ENCODE measurements at regions not wholly inside any gene's neighbourhood (a gene's known extent, or its start where the extent isn't known, plus 50 kb on each side); places are given as distances from the start of the nearest gene placed in this dataset.

- Histone ChIP-seq H3K27me3 (no peaks in the 10 kb centered on the region), H3K4me1 (no peaks in the 10 kb centered on the region), H3K27ac (no peak overlapping the region), H3K36me3 (replicated peaks in 1 of 2; ENCODE audit: insufficient read depth in 1 of 2, low read depth in 2 of 2) (no peaks in the 10 kb centered on the region), H3K4me3 (no peak overlapping the region), H3K9me3 (no peaks in the 10 kb centered on the region)
- intact Hi-C loops (cut with DNase I), result loop anchor here (5.0 kb wide), 2 partner anchors 187 to 412 kb away; no protein-coding TSS in a partner anchor
- DNase-seq (no peak), ATAC-seq (no peak)
- TF ChIP-seq, protein P1, sequence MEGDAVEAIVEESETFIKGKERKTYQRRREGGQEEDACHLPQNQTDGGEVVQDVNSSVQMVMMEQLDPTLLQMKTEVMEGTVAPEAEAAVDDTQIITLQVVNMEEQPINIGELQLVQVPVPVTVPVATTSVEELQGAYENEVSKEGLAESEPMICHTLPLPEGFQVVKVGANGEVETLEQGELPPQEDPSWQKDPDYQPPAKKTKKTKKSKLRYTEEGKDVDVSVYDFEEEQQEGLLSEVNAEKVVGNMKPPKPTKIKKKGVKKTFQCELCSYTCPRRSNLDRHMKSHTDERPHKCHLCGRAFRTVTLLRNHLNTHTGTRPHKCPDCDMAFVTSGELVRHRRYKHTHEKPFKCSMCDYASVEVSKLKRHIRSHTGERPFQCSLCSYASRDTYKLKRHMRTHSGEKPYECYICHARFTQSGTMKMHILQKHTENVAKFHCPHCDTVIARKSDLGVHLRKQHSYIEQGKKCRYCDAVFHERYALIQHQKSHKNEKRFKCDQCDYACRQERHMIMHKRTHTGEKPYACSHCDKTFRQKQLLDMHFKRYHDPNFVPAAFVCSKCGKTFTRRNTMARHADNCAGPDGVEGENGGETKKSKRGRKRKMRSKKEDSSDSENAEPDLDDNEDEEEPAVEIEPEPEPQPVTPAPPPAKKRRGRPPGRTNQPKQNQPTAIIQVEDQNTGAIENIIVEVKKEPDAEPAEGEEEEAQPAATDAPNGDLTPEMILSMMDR (IDR thresholded peaks at IDR 0.05), result no peak
- TF ChIP-seq POLR2A (IDR thresholded peaks at IDR 0.05), result no peak
- WGBS, 2 donors, result 75 to 76% methylated on average over 5 of the region's 5 CpGs
Observed at GRCh38 chr10:21269289-21269688, 256.2 kb downstream of the SKIDA1 start.

- 80 to 83% methylated on average over 3 of the region's 3 CpGs for WGBS, 2 donors
- no peak overlapping the region for H3K27ac ChIP-seq
- TF ChIP-seq, protein P1 (IDR thresholded peaks at IDR 0.05), result no peak
- TF ChIP-seq POLR2A (IDR thresholded peaks at IDR 0.05), result no peak
- no peak overlapping the region for H3K4me3 ChIP-seq
- ATAC-seq, result no peak
- H3K9me3 ChIP-seq, result no peaks in the 10 kb centered on the region
- DNase-seq, result no peak
- H3K27me3 ChIP-seq, result no peaks in the 10 kb centered on the region
- intact Hi-C loops (cut with DNase I), result loop anchor here (5.0 kb wide), 2 partner anchors 183 to 408 kb away; no protein-coding TSS in a partner anchor
- no peaks in the 10 kb centered on the region for H3K36me3 ChIP-seq (replicated peaks in 1 of 2; ENCODE audit: insufficient read depth in 1 of 2, low read depth in 2 of 2)
- no peaks in the 10 kb centered on the region for H3K4me1 ChIP-seq
Observed at GRCh38 chr10:21265622-21266021, 259.9 kb downstream of the SKIDA1 start.

DNA sequence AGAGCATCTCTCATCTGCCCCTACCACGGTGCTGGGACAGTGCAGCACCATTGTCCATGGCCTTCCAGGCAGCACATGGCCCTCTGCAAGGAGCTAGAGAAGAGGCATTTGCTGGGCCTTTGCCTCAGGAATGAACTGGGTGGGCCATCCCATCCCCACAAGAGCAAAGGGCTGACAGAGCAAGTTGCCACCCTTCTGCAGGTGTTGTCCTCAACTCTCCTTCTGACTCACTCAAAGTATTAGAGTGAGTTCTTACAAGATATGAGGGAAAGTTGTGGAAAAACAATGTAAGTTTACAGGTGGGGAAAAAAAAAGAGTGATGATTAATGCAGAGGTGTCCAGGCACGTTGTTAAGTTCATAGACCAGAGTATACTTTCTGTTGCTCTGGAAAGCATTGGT lies 261.2 kb downstream of the SKIDA1 start:
- Histone ChIP-seq H3K9me3 (no peaks in the 10 kb centered on the region), H3K4me1 (no peaks in the 10 kb centered on the region), H3K4me3 (no peak overlapping the region), H3K36me3 (replicated peaks in 1 of 2; ENCODE audit: insufficient read depth in 1 of 2, low read depth in 2 of 2) (no peaks in the 10 kb centered on the region), H3K27me3 (no peaks in the 10 kb centered on the region), H3K27ac (no peak overlapping the region)
- no peak for ATAC-seq
- WGBS, 2 donors, result 80 to 94% methylated on average over 2 of the region's 2 CpGs
- TF ChIP-seq, protein P1 (IDR thresholded peaks at IDR 0.05), result no peak
- no peak for TF ChIP-seq POLR2A (IDR thresholded peaks at IDR 0.05)
- intact Hi-C loops (cut with DNase I), result no loop called here
- DNase-seq, result no peak

- ATAC-seq (no peak), DNase-seq (no peak)
- Histone ChIP-seq H3K4me3 (no peak overlapping the region), H3K4me1 (no peaks in the 10 kb centered on the region), H3K9me3 (no peaks in the 10 kb centered on the region), H3K36me3 (replicated peaks in 1 of 2; ENCODE audit: insufficient read depth in 1 of 2, low read depth in 2 of 2) (no peaks in the 10 kb centered on the region), H3K27ac (no peak overlapping the region), H3K27me3 (no peaks in the 10 kb centered on the region)
- WGBS, 2 donors, result 91 to 93% methylated on average over 3 of the region's 3 CpGs
- TF ChIP-seq, protein P1 (IDR thresholded peaks at IDR 0.05), result no peak
- TF ChIP-seq POLR2A (IDR thresholded peaks at IDR 0.05), result no peak
- intact Hi-C loops (cut with DNase I), result no loop called here
Observed at GRCh38 chr10:21263839-21264238, 261.6 kb downstream of the SKIDA1 start.

GRCh38 chr10:21263263-21263803 lies 262.1 kb downstream of the SKIDA1 start:
- 85 to 90% methylated on average over 12 of the region's 12 CpGs for WGBS, 2 donors

More at GRCh38 chr10:21263263-21263803, 262.1 kb downstream of the SKIDA1 start:
- no peak overlapping the region for H3K27ac ChIP-seq
- ATAC-seq (no peak), DNase-seq (no peak)
- no peaks in the 10 kb centered on the region for H3K4me1 ChIP-seq
- intact Hi-C loops (cut with DNase I), result no loop called here
- no peaks in the 10 kb centered on the region for H3K36me3 ChIP-seq (replicated peaks in 1 of 2; ENCODE audit: insufficient read depth in 1 of 2, low read depth in 2 of 2)
- no peak overlapping the region for H3K4me3 ChIP-seq
- no peaks in the 10 kb centered on the region for H3K9me3 ChIP-seq
- no peak for TF ChIP-seq POLR2A (IDR thresholded peaks at IDR 0.05)
- TF ChIP-seq, protein P1 (IDR thresholded peaks at IDR 0.05), result no peak
- H3K27me3 ChIP-seq, result no peaks in the 10 kb centered on the region
